Left ventricle myocardium inferior (tissue), 1 donor: ENCODE measurements at regions not wholly inside any gene's neighbourhood (a gene's known extent, or its start where the extent isn't known, plus 50 kb on each side); places are given as distances from the start of the nearest gene placed in this dataset.

Experiments used
- DNase-seq: peaks from one replicate; pipeline ENCODE4 v3.0.0-alpha.2; 2020
- H3K27ac ChIP-seq: fragments of 200-600 bp; replicated peaks from 2 replicates; pipeline ENCODE4 v1.8.0; 2021
- H3K27me3 ChIP-seq: fragments of 200-600 bp; 2 replicates; pipeline ENCODE4 v1.8.0; 2021; ENCODE audit warnings: low read depth
- H3K36me3 ChIP-seq: fragments of 200-600 bp; 2 replicates; pipeline ENCODE4 v1.8.0; 2021
- H3K4me1 ChIP-seq: fragments of 200-600 bp; 2 replicates; pipeline ENCODE4 v1.8.0; 2021
- H3K4me3 ChIP-seq: fragments of 200-600 bp; 2 replicates; pipeline ENCODE4 v1.8.0; 2021; ENCODE audit warnings: mild to moderate bottlenecking, moderate library complexity
- H3K9me3 ChIP-seq: fragments of 200-600 bp; replicated peaks from 2 replicates; pipeline ENCODE4 v1.8.0; 2021
- intact Hi-C: fragments of 100-400 bp; cut with micrococcal nuclease; formaldehyde crosslinking; loops from one replicate; pipeline ENCODE4 v1.11.0; 2022
- TF ChIP-seq, protein P1 (sequence below): fragments of 200-600 bp; IDR thresholded peaks from 2 replicates; pipeline ENCODE4 v1.8.0; 2021; ENCODE audit warnings: antibody characterized with exemption, mild to moderate bottlenecking, borderline replicate concordance
- donor health status: DM: no; HTN: yes; CAD: no; lungs with severe emphysema.

GRCh38 chr1:99152132-99152531 lies 112.2 kb upstream of the PLPPR4 start:
- H3K4me1 ChIP-seq = no peaks in the 10 kb centered on the region
- intact Hi-C loops = no loop called here
- peaks cover 8% of the 10 kb centered on the region for H3K9me3 ChIP-seq
- peaks cover under 1% of the 10 kb centered on the region for H3K27me3 ChIP-seq
- no peak overlapping the region for H3K4me3 ChIP-seq
- no peaks in the 10 kb centered on the region for H3K36me3 ChIP-seq
- no peak overlapping the region for H3K27ac ChIP-seq
- no peak for DNase-seq
- TF ChIP-seq, protein P1, sequence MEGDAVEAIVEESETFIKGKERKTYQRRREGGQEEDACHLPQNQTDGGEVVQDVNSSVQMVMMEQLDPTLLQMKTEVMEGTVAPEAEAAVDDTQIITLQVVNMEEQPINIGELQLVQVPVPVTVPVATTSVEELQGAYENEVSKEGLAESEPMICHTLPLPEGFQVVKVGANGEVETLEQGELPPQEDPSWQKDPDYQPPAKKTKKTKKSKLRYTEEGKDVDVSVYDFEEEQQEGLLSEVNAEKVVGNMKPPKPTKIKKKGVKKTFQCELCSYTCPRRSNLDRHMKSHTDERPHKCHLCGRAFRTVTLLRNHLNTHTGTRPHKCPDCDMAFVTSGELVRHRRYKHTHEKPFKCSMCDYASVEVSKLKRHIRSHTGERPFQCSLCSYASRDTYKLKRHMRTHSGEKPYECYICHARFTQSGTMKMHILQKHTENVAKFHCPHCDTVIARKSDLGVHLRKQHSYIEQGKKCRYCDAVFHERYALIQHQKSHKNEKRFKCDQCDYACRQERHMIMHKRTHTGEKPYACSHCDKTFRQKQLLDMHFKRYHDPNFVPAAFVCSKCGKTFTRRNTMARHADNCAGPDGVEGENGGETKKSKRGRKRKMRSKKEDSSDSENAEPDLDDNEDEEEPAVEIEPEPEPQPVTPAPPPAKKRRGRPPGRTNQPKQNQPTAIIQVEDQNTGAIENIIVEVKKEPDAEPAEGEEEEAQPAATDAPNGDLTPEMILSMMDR = no peak

DNA sequence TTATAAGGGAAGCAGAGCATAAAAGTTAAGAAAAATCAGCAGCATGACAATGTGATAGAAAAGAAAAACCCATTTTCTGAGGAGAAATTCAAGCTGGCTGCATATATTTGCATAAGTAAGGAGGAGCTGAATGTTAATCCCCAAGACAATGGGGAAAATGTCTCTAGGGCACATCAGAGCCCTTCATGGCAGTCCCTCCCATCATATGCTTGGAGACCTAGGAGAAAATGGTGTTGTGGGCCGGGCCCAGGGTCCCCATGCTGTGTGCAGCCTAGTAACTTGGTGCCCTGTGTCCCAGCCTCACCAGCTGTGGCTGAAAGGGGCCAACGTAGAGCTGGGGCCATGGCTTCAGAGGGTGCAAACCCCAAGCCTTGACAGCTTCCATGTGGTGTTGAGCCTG lies 100.6 kb upstream of the PLPPR4 start:
- TF ChIP-seq, protein P1 = no peak
- H3K4me3 ChIP-seq = no peak overlapping the region
- peaks cover 6% of the 10 kb centered on the region for H3K9me3 ChIP-seq
- H3K27me3 ChIP-seq = peaks cover 25% of the 10 kb centered on the region
- no peaks in the 10 kb centered on the region for H3K36me3 ChIP-seq
- intact Hi-C loops = no loop called here
- no peak for DNase-seq
- no peak overlapping the region for H3K27ac ChIP-seq
- no peaks in the 10 kb centered on the region for H3K4me1 ChIP-seq

- H3K4me3 ChIP-seq = no peak overlapping the region
- DNase-seq = no peak
- no peaks in the 10 kb centered on the region for H3K36me3 ChIP-seq
- TF ChIP-seq, protein P1 = no peak
- H3K27me3 ChIP-seq = no peaks in the 10 kb centered on the region
- H3K27ac ChIP-seq = no peak overlapping the region
- no peaks in the 10 kb centered on the region for H3K4me1 ChIP-seq
- H3K9me3 ChIP-seq = no peaks in the 10 kb centered on the region
- intact Hi-C loops = no loop called here
Observed at GRCh38 chr1:99170516-99170915, 93.8 kb upstream of the PLPPR4 start.

DNA sequence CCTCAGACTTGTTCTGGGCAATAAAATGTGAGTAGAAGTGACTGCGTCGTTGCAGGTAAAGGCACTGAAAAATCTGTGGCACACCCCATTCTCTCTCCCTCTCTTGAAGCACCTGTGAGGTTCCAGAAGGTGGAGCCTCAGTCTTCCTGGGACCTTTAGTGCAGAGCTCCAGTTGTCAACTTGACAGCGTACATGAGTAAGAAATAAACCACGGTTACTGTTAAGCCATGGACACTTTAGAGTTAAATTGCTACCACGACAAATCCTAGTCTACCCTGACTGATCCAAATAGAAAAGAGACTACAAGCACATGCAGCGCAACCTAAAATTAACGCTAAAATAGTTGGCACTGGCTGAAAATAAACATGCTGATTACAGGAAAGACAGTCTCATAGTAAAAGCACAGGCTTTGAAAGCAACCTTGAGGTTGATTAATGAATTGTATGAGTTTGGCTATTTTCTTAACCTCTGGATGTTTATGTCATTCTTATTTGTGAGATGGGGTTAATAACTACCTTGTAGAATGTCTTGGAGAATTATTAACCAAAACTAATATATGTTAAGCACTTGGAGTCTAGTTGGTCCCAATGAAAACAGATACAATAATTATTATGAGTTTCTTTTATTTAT lies 93.0 kb upstream of the PLPPR4 start:
- DNase-seq = no peak
- no peak overlapping the region for H3K4me3 ChIP-seq
- no peaks in the 10 kb centered on the region for H3K36me3 ChIP-seq
- no peak overlapping the region for H3K27ac ChIP-seq
- no peaks in the 10 kb centered on the region for H3K27me3 ChIP-seq
- TF ChIP-seq, protein P1 = no peak
- intact Hi-C loops = no loop called here
- no peaks in the 10 kb centered on the region for H3K4me1 ChIP-seq
- H3K9me3 ChIP-seq = no peaks in the 10 kb centered on the region

- Histone ChIP-seq H3K27ac (no peak overlapping the region), H3K27me3 (no peaks in the 10 kb centered on the region), H3K4me3 (no peak overlapping the region), H3K4me1 (no peaks in the 10 kb centered on the region), H3K36me3 (no peaks in the 10 kb centered on the region), H3K9me3 (no peaks in the 10 kb centered on the region)
- intact Hi-C loops = no loop called here
- no peak for DNase-seq
- TF ChIP-seq, protein P1 = no peak
Observed at GRCh38 chr1:99173282-99173681, 91.0 kb upstream of the PLPPR4 start.
